ENCODE measurements at regions not wholly inside any gene's neighbourhood (a gene's known extent, or its start where the extent isn't known, plus 50 kb on each side); places are given as distances from the start of the nearest gene placed in this dataset.
"Not testable (repeated sequence)": the region's sequence is repeated elsewhere in the genome, so short reads cannot be mapped to it uniquely, and the experiment has no call there.

DNA sequence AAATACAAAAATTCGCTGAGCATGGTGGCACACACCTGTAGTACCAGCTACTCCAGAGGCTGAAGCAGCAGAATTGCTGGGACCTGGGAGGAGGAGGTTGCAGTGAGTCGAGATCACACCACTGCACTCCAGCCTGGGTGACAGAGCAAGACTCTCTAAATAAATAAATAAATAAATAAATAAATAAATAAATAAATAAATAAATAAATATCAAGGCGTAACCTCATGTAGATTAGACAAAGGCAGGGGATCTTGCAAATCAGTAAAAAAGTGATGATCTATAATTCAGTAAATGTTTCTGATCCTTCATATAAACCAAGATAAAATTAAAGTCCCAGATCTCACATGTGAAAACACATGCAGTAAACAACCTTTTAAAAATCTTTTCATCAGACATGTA is 425.6 kb downstream of the MRPL39 start:
- H3K23ac ChIP-seq (ENCODE audit: low read depth, low read length); H2BK20ac ChIP-seq (ENCODE audit: low read depth, low read length); H3K4ac ChIP-seq (ENCODE audit: low read depth, low read length); BruUV-seq (replicated peaks); H2BK120ac ChIP-seq (ENCODE audit: low read depth, low read length); POLR2A ChIA-PET (ENCODE audit: unreplicated experiment); CTCF ChIA-PET; DNase-seq; H4K91ac ChIP-seq (ENCODE audit: insufficient read depth, low read depth, low read length); intact Hi-C loops (cut with micrococcal nuclease); H3K4me3 ChIP-seq (ENCODE audit: insufficient read depth, low read depth, low read length); H4K8ac ChIP-seq (ENCODE audit: low read depth in 2 of 2, low read length in 2 of 2); H3K9ac ChIP-seq (ENCODE audit: low read depth, low read length); H3K9me1 ChIP-seq (ENCODE audit: insufficient read depth, low read length); H2AFZ ChIP-seq (replicated peaks; ENCODE audit: low read length, poor library complexity); H3K36me3 ChIP-seq (ENCODE audit: control insufficient read depth, insufficient read depth, low read length); H4K20me1 ChIP-seq (ENCODE audit: insufficient read depth, low read length); H2BK5ac ChIP-seq (ENCODE audit: low read depth, low read length, poor library complexity, severe bottlenecking); H3K4me2 ChIP-seq (ENCODE audit: low read depth, low read length); H2AK9ac ChIP-seq (replicated peaks; ENCODE audit: low read depth, low read length, poor library complexity); H3K56ac ChIP-seq (ENCODE audit: extremely low read depth, insufficient read depth, low read length); H2AK5ac ChIP-seq (ENCODE audit: low read depth, low read length); H3K14ac ChIP-seq (replicated peaks; ENCODE audit: low read depth, low read length); H3K79me1 ChIP-seq (ENCODE audit: low read depth in 1 of 2, low read length in 2 of 2); H4K5ac ChIP-seq (ENCODE audit: low read depth, low read length); H3K27me3 ChIP-seq (ENCODE audit: control insufficient read depth, insufficient read depth, low read length); in situ Hi-C loops (cut with MboI; ENCODE audit: low sequenced_read_pairs); H3K27ac ChIP-seq (ENCODE audit: insufficient read depth, low read length); ATAC-seq (ENCODE audit: low read depth); H2BK15ac ChIP-seq (ENCODE audit: low read depth, low read length); H3K4me1 ChIP-seq (ENCODE audit: control insufficient read depth, insufficient read depth, low read length); dilution Hi-C loops (cut with HindIII; ENCODE audit: low sequenced_read_pairs, unreplicated experiment); H3K9me3 ChIP-seq (ENCODE audit: control insufficient read depth, insufficient read depth, low read length); H3K18ac ChIP-seq (ENCODE audit: low read depth, low read length): not testable (repeated sequence)
- no CpG with 5 or more reads among the region's 3 CpGs for WGBS, 2 experiments (ENCODE audit: extremely low coverage in 2 of 2, insufficient read length in 1 of 2)

Measured in IMR-90 (cell line).